Vagina (tissue), 2 donors: ENCODE measurements at regions not wholly inside any gene's neighbourhood (a gene's known extent, or its start where the extent isn't known, plus 50 kb on each side); places are given as distances from the start of the nearest gene placed in this dataset.

Source experiments
- POLR2AphosphoS5 ChIP-seq, 2 donors: sonication (generic); formaldehyde crosslinking; IDR thresholded peaks; one replicate each; pipeline ENCODE4 v1.9.0; 2017; ENCODE audit warnings: antibody characterized with exemption in 2 of 2, mild to moderate bottlenecking in 2 of 2, low read depth in 1 of 2; ENCODE audit not compliant: insufficient read depth in 1 of 2
- TF ChIP-seq, protein P1 (sequence below), 3 experiments: fragments of 450-650 bp in 2 of 3; fragments of 200-600 bp in 1 of 3; sonication (generic) in 1 of 3; IDR thresholded peaks; one replicate each; pipeline ENCODE4 v1.5.1; 2017 to 2019; ENCODE audit warnings: antibody characterized with exemption in 3 of 3, mild to moderate bottlenecking in 2 of 3, moderate library complexity in 2 of 3

DNA sequence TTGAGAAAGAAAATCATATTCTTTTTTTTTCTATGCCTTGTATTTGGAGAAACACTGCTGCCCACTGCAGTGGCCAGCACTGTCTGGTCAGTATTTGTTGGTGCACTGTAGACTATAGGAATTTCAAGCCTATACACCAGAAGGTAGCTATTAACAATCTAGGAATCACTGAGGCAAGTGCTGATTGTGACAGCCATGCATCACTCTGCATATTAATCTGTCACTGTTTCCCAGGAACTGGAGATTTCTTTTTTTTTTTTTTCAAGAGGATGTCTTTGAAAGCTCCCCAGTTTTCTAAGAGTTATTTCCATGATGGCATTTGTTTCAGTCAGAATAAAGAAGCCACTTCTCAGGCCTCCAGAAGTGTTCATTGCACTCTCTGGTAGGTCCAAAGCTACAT is 737.8 kb upstream of the PTBP2 start:
- no peak for TF ChIP-seq POLR2AphosphoS5 (IDR thresholded peaks at IDR 0.05; ENCODE audit: insufficient read depth in 1 of 2, low read depth in 1 of 2)
- TF ChIP-seq, protein P1, sequence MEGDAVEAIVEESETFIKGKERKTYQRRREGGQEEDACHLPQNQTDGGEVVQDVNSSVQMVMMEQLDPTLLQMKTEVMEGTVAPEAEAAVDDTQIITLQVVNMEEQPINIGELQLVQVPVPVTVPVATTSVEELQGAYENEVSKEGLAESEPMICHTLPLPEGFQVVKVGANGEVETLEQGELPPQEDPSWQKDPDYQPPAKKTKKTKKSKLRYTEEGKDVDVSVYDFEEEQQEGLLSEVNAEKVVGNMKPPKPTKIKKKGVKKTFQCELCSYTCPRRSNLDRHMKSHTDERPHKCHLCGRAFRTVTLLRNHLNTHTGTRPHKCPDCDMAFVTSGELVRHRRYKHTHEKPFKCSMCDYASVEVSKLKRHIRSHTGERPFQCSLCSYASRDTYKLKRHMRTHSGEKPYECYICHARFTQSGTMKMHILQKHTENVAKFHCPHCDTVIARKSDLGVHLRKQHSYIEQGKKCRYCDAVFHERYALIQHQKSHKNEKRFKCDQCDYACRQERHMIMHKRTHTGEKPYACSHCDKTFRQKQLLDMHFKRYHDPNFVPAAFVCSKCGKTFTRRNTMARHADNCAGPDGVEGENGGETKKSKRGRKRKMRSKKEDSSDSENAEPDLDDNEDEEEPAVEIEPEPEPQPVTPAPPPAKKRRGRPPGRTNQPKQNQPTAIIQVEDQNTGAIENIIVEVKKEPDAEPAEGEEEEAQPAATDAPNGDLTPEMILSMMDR (IDR thresholded peaks at IDR 0.05) = no peak
